NCI-H524 (cell line): ENCODE measurements at regions not wholly inside any gene's neighbourhood (a gene's known extent, or its start where the extent isn't known, plus 50 kb on each side); places are given as distances from the start of the nearest gene placed in this dataset.
"Not testable (repeated sequence)": the region's sequence is repeated elsewhere in the genome, so short reads cannot be mapped to it uniquely, and the experiment has no call there.

Experiments used
- DNase-seq, 2 experiments: peaks; one replicate each; lab custom pipeline; 2025; lab: John Stamatoyannopoulos, UW

DNA sequence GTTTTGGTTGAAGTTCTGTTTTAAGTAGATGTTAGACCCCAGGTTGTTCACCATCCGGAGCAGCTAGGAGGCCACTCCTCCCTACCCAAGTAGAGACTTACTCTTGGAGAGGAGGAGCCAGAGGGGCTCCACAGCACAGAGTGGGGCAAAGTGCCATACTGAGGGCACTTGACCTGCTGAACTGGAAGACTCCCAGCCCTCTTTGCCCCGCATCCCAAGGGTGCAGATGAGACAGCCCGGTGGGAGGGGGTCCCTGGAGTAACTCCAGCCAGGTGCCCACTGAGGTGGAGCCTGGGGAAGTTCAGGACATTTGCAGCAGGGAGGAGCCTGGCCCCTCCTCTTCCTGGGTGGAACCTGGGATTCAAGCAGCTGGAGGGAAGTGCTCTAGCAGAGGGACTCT lies 102.1 kb upstream of the GPR6 start:
- no peak for DNase-seq

DNA sequence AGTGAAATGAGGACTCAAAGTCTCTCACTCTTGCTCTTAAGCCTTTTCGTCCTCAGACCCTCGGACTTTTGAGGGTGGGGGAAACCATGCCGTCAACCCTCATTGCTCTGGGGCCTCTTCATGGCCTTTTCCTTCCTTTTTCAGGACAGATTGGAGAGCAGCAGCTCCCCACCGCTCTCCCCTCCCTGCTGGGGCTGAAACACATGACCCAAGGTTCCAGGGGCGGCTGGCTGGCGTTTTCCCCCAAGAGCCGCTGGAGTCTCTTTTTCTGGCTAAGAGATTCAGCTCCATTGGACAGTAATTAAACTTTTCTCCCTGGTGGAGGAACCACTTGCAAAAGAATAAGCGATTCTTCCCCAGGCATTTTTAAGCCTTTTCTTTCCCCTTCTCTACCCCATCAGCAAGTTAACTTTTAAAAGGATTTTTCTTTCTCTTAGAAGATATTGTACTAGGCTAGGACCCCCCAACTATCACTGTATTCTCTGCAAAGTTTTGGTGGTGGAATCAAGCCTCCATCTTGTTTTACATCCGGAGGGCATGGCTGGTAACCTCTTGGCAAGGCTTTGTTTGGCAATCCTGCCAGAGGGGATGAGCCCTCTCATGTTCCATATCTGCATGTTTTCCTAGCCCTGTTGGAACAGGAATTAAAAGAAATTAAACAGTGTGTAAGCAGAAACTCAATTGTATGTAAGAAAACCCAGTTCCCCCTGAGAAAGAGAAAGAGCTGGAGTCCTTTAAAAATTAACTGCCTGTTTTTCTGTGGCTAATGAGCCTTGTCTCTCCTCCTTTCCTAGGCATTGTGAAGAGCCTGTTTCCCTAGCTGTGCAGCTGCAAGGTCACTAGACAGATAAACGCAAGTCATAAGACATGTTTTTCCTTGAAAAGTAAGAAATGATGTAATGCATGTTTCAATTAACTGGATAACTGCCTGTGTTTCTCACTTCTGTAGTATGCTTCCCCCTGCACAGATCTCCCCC lies 100.8 kb upstream of the GPR6 start:
- no peak for DNase-seq

DNA sequence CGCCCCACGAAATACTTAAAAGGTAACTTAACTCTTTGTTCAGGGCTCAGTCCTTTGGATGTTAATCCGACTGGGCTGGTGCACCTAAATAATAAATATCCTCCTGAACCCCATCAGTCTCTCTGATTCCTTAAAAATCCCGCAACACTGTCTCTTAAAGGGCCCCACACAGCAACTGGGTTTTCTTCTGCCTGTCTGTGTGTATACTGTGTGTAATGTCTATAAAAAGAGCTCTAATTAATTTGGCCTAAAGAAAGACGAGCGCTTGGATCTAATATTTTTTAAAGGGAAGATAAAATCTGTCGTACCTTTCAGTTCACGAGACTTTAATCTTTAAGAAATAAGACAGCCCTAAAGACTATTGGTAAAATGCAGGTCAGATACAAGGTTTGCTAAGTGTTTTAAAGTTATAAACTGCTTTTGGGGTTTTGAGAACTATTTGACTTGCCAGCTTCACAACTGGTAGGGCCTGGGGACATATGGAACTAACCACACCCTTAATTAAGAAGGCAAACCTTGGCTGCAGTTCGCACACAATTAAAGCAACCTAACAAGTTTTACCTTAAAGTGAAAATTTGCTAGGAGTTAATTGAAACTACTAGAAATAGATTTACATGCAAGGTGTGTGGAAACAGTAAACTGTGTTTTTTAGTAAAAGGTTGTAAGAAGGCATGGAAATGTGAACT lies 100.0 kb upstream of the GPR6 start:
- not testable (repeated sequence) for DNase-seq

DNA sequence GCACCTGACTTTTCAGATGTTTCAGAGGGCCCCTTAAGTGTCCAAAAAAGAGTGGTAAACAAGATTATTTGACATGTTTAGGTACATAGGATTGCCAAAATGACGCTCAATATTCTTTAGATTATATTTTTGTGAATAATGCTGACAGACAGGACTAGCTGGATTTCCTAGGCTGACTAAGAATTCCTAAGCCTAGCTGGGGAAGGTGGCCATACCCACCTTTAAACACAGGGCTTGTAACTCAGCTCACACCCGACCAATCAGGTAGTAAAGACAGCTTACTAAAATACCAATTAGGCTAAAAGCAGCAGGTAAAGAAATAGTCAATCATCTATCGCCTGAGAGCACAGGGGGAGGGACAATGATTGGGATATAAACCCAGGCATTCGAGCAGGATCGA lies 99.0 kb upstream of the GPR6 start:
- DNase-seq, result not testable (repeated sequence)

DNA sequence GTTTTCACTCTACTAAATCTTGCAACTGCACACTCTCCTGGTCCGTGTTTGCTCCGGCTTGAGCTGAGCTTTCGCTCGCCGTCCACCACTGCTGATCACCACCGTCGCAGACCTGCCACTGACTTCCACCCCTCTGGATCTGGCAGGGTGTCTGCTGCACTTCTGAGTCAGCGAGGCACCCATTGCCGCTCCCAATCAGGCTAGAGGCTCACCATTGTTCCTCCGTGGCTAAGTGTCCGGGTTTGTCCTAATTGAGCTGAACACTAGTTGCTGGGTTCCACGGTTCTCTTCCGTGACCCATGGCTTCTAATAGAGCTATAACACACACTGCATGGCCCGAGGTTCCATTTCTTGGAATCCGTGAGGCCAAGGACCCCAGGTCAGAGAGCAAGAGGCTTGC lies 98.6 kb upstream of the GPR6 start:
- DNase-seq, result no peak

DNA sequence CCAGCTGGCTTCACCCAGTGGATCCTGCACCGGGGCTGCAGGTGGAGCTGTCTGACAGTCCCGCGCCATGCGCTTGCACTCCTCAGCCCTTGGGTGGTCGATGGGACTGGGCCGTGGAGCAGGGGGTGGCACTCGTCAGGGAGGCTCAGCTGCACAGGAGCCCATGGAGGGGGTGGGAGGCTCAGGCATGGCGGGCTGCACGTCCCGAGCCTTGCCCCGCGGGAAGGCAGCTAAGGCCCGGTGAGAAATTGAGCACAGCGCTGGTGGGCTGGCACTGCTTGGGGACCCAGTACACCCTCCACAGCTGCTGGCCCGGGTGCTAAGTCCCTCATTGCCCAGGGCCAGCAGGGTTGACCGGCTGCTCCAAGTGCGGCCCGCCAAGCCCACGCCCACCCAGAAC lies 97.0 kb upstream of the GPR6 start:
- not testable (repeated sequence) for DNase-seq

DNA sequence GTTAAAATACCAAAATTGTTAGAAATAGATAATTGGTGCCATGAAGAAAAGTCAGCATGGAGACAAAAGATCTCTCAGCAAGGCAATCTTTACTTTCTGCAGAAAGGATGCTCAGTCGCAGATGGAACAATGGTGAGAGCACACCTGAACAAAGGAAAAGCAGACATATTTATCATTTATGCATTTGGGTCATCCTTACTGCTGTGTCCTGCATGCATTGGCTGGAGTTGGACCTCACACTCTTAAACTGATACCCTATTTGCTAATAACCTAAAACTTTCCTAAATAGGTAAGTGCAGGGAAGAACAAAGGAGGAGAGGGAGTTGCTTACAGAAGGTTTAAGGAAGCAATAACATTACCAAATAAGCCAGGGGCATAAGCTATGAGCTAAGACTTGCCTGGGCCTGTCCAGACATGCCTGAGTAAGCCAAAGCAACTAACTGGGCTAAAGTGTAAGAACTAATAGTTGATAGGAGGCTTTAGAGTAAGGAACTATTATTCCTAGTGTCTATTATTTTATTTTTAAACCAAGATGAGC lies 96.1 kb upstream of the GPR6 start:
- not testable (repeated sequence) for DNase-seq

DNA sequence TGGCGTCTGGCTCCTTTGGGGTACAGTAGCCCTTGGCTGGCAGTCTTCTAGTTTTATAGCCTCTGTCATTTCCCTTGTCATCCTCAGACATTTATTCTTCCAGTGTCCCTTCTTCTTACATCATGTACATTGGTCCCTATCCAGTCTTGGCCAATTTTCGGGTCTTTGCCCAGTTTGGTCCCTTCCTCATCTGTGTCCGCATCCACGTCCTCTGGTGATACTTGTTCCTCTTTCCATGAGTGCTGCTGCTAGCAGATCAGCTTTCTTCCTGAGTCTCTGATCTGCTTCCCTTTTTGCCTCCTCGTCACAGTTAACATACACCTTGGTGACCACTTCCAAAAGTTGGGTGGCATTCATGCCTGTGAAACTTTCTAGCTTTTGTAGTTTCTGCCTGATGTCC lies 86.2 kb upstream of the GPR6 start:
- no peak for DNase-seq

DNA sequence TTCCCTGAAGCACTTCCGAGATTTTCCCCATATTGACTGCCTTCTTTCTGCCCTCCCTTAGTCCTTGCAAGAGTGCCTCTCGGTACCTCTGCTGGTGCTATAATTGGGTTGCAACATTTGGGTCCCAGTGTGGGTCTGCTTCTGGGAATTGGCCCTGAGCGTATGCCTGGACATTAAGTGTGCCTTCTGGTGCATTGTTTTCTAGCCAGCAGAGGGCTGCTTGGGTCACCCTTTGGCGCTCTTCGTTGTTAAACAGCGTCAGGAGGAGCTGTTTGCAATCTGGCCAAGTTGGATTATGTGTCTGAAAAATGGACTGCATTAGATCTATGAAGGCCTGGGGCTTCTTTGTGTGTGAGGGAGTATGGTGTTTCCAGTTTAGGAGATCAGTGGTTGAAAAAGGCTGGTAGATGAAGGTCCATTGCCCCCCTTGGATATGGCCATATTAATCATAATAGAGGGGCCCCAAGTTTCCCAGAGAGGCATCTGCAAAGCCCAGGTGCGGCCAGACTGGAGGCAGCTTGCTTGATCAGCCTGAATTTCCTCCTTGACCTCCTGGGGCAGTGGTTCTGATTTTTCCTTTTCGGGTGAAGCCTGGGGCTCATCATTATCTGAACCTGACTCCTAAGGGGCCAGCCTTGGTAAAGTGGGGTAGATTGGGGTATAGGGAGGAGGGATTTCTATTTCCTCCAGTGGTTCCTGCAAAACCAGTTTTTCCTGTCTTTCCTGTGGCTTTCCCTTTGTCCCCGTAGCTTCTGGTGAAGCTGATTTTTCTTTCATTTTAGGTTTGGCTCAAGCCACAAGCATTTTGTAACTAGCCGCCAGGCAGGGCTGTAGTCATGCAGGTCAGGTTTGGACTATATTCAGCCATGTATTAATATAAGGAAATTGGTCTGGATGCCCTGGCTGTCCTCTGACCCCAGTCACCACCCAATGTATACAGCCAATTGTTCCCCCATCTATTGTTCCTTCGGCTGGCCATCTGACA lies 85.4 kb upstream of the GPR6 start:
- DNase-seq, result peak in 1 of 2 experiments; percentile 7

DNA sequence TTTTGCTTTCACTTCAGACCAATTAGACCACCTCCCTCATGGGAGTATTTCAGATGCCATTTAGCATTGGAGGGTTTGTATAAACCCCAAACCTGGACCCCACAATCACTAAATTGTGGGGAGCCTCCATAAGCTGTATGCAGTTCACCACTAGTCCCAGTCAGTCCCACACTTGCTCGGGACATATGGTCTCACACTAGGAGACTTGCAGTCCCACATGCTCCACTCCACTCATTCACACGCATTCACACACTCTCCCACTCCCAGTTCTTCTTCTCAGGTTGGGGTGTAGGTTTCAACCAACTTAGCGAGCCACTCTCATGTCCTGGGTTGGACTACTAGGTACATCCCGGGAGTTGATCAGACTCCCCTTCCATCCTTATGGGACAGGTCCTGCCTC lies 84.5 kb upstream of the GPR6 start:
- no peak for DNase-seq

DNA sequence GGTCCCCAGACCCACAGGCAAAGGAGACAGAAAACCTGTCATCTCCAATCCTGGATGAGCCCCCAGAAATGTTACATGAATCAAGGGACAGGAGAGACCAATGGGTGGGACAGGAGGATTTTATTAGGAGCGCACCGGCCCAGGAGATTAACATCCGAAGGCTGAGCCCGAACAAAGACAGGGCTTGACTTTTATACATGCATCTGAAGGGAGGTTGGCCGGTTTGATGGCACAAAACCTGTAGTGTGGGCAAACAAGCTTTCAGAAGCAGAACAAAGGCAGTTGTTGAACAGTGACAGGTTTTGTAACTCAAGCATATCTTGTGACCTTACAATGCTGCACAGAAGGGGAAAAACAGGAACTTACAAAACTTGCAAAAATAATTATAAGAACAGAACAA lies 83.9 kb upstream of the GPR6 start:
- DNase-seq, result no peak

DNA sequence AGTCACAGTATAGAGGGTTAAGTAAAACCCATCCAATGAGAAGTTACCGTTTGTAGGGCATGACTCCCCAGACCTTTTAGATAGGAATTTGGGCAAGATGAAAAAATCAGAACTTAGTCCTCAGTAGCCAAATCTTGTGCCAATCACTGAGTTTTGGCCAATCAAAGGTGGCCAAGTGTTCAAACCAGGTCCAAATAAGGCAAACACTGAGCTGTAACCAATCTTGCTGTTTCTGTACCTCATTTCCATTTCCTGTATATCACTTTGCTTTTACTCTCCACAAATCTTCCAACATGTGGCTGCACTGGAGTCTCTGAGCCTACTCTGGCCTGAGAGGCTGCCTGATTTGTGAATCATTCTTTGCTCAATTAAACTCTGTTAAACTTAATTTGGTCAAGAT lies 81.8 kb upstream of the GPR6 start:
- DNase-seq, result no peak

DNA sequence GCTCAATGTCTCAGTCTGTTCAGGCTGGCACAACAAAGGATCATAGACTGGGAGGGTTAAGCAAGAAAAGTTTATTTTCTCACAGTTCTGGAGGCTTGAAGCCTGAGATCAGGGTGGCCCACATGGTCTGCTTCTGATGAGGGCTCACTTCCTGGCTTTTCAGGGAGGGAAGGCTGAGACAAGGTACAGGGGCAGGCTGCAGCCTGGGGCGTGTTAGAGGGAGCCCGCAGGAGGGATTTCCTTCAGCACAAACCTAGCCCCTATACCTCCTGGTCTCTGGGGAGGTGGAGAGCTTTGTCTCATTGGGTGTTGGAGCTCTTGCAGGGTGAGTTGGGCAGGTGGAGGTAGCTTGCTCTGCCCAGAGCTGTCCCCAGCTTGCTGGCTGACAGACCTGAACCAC lies 81.1 kb upstream of the GPR6 start:
- DNase-seq, result no peak

DNA sequence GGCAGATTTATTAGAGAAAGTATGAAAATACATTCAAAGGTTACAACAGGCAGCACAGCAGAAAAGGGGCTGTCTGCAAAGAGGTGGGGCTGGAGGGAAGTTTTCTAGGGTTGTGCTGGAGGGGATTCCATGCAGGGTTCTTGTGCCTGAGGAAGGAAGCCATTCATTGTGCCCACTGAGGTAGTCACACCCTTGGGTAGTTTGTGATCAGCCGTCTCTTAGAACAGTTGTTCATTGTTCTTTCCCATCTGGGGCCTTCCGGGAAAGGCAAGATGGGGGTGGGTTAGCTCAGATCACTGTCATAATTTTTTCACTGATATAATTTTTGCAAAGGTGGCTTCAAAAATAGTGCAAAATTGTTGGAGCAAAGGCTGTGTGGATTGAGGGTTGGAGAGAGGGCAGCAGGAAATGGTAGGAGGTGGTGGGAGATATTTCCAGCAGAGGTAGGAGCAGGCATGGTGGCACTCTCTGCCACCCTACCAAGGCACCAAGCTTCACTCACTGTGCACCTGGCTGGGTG lies 80.5 kb upstream of the GPR6 start:
- DNase-seq, result no peak

DNA sequence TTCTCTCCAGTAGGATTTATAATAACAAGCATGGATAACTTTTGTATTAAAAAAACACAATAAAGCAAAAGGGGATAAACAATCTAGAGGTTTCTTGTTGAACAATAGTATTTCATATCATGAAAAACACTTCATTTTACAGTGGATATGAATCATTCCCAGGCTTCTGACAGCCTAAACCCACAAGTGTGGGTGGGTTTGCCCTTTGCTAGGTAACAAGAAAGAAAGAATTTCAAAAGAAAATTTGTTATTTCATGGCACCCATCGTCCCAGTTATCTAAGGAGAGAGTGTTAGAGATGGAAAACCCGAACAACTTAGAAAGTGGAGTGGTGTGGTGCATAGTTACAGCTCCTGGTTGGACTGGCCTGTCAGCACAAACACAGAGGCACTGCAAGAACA lies 76.1 kb upstream of the GPR6 start:
- DNase-seq, result no peak

DNA sequence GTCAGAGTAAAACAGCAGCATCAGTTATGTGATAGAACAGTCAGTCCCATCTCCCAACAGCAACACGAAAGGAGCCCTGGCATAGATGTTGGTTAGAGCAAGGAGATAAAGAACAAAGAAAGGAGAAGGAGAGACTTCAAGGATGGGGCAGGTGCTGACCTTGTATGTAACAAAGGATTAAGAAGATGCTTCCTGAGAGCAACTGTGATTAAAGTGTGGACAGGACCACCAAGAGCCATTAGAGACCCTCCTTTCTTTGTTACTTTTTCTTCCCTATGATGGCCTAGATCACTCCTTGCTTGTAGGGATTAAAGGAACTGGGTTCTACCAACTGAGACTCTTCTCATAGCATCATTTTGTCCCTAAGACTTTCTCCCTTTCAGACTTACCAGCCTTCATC lies 75.2 kb upstream of the GPR6 start:
- DNase-seq, result no peak

DNA sequence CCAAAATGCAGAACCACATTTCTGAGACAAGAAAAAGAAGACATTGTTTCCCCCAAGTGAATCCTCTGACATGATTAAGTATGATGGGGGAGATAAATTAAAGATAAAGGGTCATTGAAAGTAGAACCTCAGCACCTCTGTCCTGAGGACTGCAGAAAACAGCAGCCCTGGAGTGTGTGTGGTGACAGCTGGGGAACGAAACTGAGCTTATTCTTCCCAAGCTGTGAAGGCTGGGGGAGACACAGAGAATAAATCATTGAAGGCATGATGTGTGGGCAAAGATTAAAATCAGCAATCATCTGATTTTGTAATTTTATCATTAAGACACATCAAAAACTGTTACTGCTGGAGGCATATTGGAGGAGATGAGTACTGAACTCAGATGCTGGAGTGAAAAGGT lies 67.5 kb upstream of the GPR6 start:
- no peak for DNase-seq

DNA sequence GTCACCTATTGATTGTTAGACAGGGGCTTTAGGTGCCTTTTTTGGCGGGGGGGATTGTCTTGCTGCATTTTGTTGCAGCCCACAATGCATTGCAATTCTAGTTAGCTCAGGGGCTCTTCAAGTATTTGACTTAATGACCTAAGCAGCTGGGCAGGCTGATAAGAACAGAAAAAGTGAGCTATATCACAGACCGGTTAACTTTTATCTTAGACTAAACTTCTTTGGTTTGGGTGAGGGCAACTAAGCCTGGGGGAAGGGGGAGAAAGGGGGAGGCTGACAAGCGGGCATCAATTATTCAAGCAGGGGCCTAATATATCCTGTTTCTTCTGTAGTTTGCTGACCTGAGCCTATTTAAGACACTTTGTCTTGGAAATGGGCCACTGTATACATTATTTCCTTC lies 66.0 kb upstream of the GPR6 start:
- no peak for DNase-seq

DNA sequence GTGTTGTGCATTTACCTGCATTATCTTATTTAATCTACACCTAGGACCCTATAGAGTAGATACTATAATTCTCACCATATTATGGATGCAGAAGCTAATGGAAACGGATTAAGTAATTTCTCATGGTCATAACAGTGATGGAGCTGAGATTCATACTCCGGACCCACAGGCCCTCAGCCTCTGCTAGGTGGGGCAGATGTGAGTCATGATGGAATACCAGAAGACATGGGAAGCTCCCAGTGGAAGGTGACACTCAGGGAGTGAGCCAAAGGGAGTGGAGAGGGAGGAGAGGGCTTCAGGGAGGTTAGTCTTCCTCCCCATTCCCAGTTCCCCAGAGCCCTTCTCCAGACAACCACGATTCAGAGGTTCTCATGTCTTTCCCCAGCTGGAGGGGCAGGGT lies 65.2 kb upstream of the GPR6 start:
- DNase-seq, result no peak

DNA sequence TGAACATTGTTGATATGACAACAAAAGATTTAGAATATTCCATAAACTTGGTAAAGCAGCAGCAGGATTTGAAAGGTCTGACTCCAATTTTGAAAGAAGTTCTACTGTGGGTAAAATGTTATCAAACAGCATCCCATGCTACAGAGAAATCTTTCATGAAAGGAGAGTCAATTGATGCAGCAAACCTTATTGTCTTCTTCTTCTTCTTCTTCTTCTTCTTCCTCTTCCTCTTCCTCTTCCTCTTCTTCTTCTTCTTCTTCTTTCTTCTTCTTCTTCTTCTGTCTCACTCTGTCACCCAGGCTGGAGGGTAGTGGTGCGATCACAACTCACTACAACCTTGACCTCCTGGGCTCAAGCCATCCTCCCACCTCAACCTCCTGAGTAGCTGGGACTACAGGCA lies 62.4 kb upstream of the GPR6 start:
- not testable (repeated sequence) for DNase-seq

DNA sequence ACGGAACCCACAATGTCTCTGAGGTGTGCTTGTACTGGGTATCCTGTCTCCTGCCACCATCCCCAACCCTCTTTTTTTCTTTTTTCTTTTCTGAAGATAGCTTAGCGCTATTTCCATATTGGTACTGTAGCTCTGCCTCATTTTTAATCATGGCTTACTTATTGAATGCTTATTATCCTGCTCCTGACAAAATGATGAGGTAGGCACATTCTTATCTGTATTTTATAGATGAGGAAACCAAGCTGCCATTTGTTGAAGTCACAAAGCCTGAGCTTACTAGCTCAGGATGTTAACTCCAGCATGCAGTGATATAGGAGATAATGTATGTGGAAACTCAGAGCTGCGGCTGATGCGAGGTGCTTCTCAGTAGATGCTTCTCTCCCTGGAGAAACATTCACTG lies 61.4 kb upstream of the GPR6 start:
- no peak for DNase-seq

DNA sequence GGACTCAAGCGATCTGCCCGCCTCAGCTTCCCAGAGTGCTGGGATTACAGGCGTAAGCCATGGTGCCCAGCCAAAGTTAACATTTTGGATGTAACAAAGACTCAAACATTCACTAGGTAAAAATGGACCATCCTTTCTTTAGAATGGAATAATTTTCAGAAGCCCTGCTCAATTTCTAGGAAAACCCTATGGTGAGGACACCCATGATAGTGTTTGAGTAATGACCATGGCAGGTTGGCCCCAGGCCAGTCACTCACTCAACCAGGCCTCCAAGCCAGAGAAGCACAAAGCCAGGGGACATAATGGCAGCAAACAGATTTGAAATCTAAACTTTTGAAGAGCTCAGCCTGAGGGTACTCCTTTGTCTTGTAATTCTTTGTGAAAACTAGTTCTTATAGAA lies 59.9 kb upstream of the GPR6 start:
- no peak for DNase-seq
